Prostate gland (tissue), 2 donors: ENCODE measurements at regions not wholly inside any gene's neighbourhood (a gene's known extent, or its start where the extent isn't known, plus 50 kb on each side); places are given as distances from the start of the nearest gene placed in this dataset.

ENCODE experiments used
- CTCF ChIP-seq, 4 experiments: fragments of 200-600 bp in 2 of 4; fragments of 450-650 bp in 2 of 4; sonication (generic) in 2 of 4; IDR thresholded peaks; 1 replicate in 3 of 4; 2 replicates in 1 of 4; pipeline ENCODE4 v1.5.1; 2016 to 2019; ENCODE audit warnings: antibody characterized with exemption in 4 of 4, mild to moderate bottlenecking in 2 of 4, moderate library complexity in 2 of 4
- POLR2A ChIP-seq: fragments of 450-650 bp; IDR thresholded peaks from one replicate; pipeline ENCODE4 v1.6.1; 2016; ENCODE audit warnings: antibody characterized with exemption, mild to moderate bottlenecking
- POLR2AphosphoS5 ChIP-seq: sonication (generic); formaldehyde crosslinking; IDR thresholded peaks from one replicate; pipeline ENCODE4 v1.6.1; 2017; ENCODE audit warnings: antibody characterized with exemption

- TF ChIP-seq CTCF (IDR thresholded peaks at IDR 0.05), result no peak
- TF ChIP-seq POLR2A, result no peak
- no peak for TF ChIP-seq POLR2AphosphoS5
These were observed 140.5 kb downstream of the KLF12 start for GRCh38 chr13:73993661-73994060.
